AG09309 (cell line): ENCODE measurements at regions not wholly inside any gene's neighbourhood (a gene's known extent, or its start where the extent isn't known, plus 50 kb on each side); places are given as distances from the start of the nearest gene placed in this dataset.

Experiments used
- DNase-seq: peaks from one replicate; pipeline ENCODE4 v3.0.0-alpha.2; 2010; ENCODE audit warnings: low read depth
- H3K4me3 ChIP-seq: 2 replicates; pipeline ENCODE4 v1.5.1; 2011; ENCODE audit warnings: mild to moderate bottlenecking, low read depth, low read length, moderate library complexity; ENCODE audit not compliant: control insufficient read depth
- CTCF ChIP-seq: IDR thresholded peaks from 2 replicates; pipeline ENCODE4 v1.5.1; 2011; ENCODE audit warnings: mild to moderate bottlenecking, low read depth, low read length, inconsistent platforms; ENCODE audit not compliant: insufficient read depth, control insufficient read depth; ENCODE audit errors: missing control alignments

- DNase-seq = no peak
- no peak overlapping the region for H3K4me3 ChIP-seq
- TF ChIP-seq CTCF = no peak
Measured at GRCh38 chr1:187226396-187226795, 397.6 kb downstream of the PLA2G4A start.

GRCh38 chr1:187228790-187229189 lies 400.0 kb downstream of the PLA2G4A start:
- no peak overlapping the region for H3K4me3 ChIP-seq
- DNase-seq = no peak
- no peak for TF ChIP-seq CTCF

- TF ChIP-seq CTCF = no peak
- H3K4me3 ChIP-seq = no peak overlapping the region
- DNase-seq = no peak
Measured at GRCh38 chr1:187229496-187229895, 400.7 kb downstream of the PLA2G4A start.

- no peak for DNase-seq
Measured at GRCh38 chr1:187234706-187235105, 406.0 kb downstream of the PLA2G4A start.

GRCh38 chr1:187236199-187236598 lies 407.4 kb downstream of the PLA2G4A start:
- TF ChIP-seq CTCF = no peak
- no peak for DNase-seq
- H3K4me3 ChIP-seq = no peak overlapping the region

More at GRCh38 chr1:187234706-187235105, 406.0 kb downstream of the PLA2G4A start:
- no peak overlapping the region for H3K4me3 ChIP-seq
- TF ChIP-seq CTCF = no peak

- DNase-seq = no peak
- H3K4me3 ChIP-seq = no peak overlapping the region
- TF ChIP-seq CTCF = no peak
Measured at GRCh38 chr1:187236676-187237075, 407.9 kb downstream of the PLA2G4A start.

- no peak overlapping the region for H3K4me3 ChIP-seq
- TF ChIP-seq CTCF = no peak
- no peak for DNase-seq
Measured at GRCh38 chr1:187237542-187237941, 408.8 kb downstream of the PLA2G4A start.
